Ovary (tissue), 7 donors: ENCODE measurements at regions not wholly inside any gene's neighbourhood (a gene's known extent, or its start where the extent isn't known, plus 50 kb on each side); places are given as distances from the start of the nearest gene placed in this dataset.

ENCODE experiments used
- DNase-seq, 5 donors: peaks; one replicate each; pipeline ENCODE4 v3.0.0-alpha.2; 2019 to 2020
- H3K27ac ChIP-seq, 2 donors: fragments of 200-600 bp; one replicate each; pipeline versions ENCODE4 v1.5.1 to v1.8.0; 2019 to 2022
- H3K27me3 ChIP-seq: fragments of 200-600 bp; one replicate; pipeline ENCODE4 v1.8.0; 2022
- H3K36me3 ChIP-seq: fragments of 200-600 bp; sonication (generic); one replicate; pipeline ENCODE4 v1.5.1; 2019
- H3K4me1 ChIP-seq: one replicate; pipeline ENCODE4 v1.8.1; 2013; ENCODE audit warnings: mild to moderate bottlenecking, moderate library complexity; ENCODE audit not compliant: insufficient read depth
- H3K4me3 ChIP-seq: fragments of 200-600 bp; sonication (generic); one replicate; pipeline ENCODE4 v1.5.1; 2017
- H3K9me3 ChIP-seq, 2 donors: fragments of 200-600 bp in 1 of 2; sonication (generic) in 1 of 2; one replicate each; pipeline versions ENCODE4 v1.5.1 to v1.8.1; 2013 to 2019; ENCODE audit warnings: mild to moderate bottlenecking in 1 of 2, moderate library complexity in 1 of 2
- EP300 ChIP-seq: sonication (generic); formaldehyde crosslinking; IDR thresholded peaks from one replicate; pipeline ENCODE4 v1.6.1; 2017; ENCODE audit warnings: antibody characterized with exemption
- POLR2A ChIP-seq: fragments of 450-650 bp; IDR thresholded peaks from one replicate; pipeline ENCODE4 v1.6.1; 2017; ENCODE audit warnings: antibody characterized with exemption, mild to moderate bottlenecking, moderate library complexity
- WGBS, 3 donors: extraction: QIAGEN DNeasy Blood & Tissue Kit in 1 of 3; methylation state at CpG; one replicate each; pipeline versions ENCODE4 v1.1.5 to v1.1.7; 2013 to 2017; 5-methylcytosine and 5-hydroxymethylcytosine counted together
- intact Hi-C, 4 donors: fragments of 100-400 bp; cut with DNase I; formaldehyde crosslinking; loops; one replicate each; pipeline versions ENCODE4 v1.11.0 to v1.15.1; 2022 to 2023
- TF ChIP-seq, protein P1 (sequence below), 3 donors: fragments of 450-650 bp in 2 of 3; fragments of 200-600 bp in 1 of 3; IDR thresholded peaks; one replicate each; pipeline versions ENCODE4 v1.5.1 to v1.8.0; 2016 to 2022; ENCODE audit warnings: antibody characterized with exemption in 3 of 3, mild to moderate bottlenecking in 1 of 3
- donor health status: DM: no; HTN: no; CAD: no; lungs with moderate emphysema.
- donor health status: DM: no; HTN: no; CAD: no.
- donor health status: Bipolar disorder and iron deficiency.
- donor health status: DM: no; HTN: no; CAD: no.
- donor health status: DM: yes; HTN: yes; CAD: no.

DNA sequence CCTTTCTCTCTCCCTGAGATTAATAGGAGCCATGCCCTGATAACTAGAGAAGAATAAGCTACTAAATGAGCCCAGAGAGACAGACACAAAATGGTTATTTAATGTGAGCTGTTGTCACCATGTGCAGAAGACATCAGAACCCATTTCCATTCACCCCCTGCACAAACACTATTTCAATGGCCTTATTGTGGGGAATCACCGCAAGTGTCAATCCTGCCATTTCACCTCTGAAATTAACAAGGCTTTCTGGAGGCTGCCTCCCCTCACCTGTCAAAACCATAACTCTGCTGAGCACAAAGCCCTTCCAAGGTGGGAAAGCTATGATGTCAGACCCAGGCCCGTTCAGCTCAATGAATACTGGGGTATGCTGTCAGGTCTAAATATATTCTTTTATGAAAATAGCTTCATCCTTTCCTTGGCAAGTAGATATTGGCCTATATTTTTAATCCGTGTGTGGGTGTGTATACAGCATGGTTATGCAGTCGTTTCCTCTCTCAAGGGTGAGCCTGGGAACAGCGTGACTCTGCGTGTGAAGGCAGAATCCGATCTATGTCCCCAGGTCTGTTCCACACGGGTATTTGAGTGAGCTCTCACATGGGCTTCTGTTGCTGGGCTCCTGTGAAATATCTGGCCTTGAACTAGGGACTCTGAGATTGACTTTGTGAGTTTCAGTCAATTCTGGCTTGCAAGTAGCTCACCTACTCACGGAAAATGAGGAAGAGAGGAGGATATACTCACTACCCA is 266.3 kb downstream of the FBXW7 start:
- TF ChIP-seq POLR2A: no peak
- TF ChIP-seq EP300: no peak
- TF ChIP-seq, protein P1, sequence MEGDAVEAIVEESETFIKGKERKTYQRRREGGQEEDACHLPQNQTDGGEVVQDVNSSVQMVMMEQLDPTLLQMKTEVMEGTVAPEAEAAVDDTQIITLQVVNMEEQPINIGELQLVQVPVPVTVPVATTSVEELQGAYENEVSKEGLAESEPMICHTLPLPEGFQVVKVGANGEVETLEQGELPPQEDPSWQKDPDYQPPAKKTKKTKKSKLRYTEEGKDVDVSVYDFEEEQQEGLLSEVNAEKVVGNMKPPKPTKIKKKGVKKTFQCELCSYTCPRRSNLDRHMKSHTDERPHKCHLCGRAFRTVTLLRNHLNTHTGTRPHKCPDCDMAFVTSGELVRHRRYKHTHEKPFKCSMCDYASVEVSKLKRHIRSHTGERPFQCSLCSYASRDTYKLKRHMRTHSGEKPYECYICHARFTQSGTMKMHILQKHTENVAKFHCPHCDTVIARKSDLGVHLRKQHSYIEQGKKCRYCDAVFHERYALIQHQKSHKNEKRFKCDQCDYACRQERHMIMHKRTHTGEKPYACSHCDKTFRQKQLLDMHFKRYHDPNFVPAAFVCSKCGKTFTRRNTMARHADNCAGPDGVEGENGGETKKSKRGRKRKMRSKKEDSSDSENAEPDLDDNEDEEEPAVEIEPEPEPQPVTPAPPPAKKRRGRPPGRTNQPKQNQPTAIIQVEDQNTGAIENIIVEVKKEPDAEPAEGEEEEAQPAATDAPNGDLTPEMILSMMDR (IDR thresholded peaks at IDR 0.05): no peak
- no peaks in the 10 kb centered on the region for H3K36me3 ChIP-seq
- intact Hi-C loops: no loop called here
- no peaks in the 10 kb centered on the region for H3K27me3 ChIP-seq
- no peak overlapping the region for H3K27ac ChIP-seq
- 57 to 65% (median 65%) methylated on average over 9 of the region's 9 CpGs for WGBS, 3 donors
- DNase-seq: no peak
- H3K4me1 ChIP-seq: no peaks in the 10 kb centered on the region
- no peaks in the 10 kb centered on the region for H3K9me3 ChIP-seq
- no peak overlapping the region for H3K4me3 ChIP-seq

DNA sequence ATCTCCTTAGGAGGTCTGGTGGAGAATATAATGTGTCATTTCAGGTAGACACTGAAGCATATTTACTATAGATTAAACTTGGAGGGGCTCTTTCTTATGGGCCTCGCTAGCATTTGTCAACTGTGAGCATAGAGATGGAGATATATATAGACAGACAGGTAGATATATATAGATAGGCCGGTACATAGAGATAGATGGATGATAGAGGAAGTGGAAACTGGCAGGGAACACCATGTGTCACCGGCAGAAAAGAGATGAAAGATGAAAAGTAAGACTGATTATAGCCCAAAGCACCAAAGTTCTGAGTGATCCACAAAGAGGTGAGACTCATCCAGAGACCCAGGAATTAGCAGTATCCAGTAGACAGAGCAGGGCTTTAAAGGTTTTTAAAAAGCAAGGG is 268.1 kb downstream of the FBXW7 start:
- TF ChIP-seq, protein P1 (IDR thresholded peaks at IDR 0.05): no peak
- TF ChIP-seq POLR2A: no peak
- TF ChIP-seq EP300: no peak
- Histone ChIP-seq H3K36me3 (no peaks in the 10 kb centered on the region), H3K27ac (no peak overlapping the region), H3K9me3 (no peaks in the 10 kb centered on the region), H3K4me3 (no peak overlapping the region), H3K27me3 (no peaks in the 10 kb centered on the region), H3K4me1 (no peaks in the 10 kb centered on the region)
- no peak for DNase-seq
- intact Hi-C loops: no loop called here
- WGBS, 3 donors: 85 to 92% (median 86%) methylated on average over 3 of the region's 3 CpGs

DNA sequence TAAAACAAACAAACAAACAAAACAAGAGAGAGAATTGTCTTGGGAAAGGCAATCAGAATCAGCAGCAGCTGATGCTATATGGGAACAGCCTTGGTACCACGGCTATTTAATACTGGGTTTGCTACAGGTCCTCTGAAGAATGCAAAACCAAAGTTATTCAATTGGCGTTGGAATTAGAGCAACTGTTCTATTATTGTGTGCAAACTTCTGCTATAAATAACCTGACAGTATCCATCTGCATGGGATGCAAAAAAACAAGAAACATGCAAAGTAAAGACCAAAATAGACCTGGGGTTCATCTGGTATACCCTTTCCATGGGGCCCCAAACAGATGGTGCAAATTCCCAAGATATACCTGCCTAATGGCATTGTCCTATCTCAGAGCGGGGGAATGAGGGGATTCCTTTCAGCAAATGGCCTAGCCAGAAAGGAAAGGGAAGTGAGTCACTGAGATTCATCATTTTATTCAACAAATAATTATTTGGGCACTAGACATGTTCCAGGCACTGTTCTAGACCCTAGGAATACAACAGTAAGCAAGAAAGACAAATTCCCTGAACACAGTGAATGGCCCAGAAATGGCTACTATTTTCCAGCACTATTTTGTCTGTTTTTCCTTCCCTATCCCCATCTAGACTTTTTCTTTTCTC is 268.9 kb downstream of the FBXW7 start:
- 78 to 89% (median 83%) methylated on average over 3 of the region's 3 CpGs for WGBS, 3 donors
- Histone ChIP-seq H3K27me3 (no peaks in the 10 kb centered on the region), H3K27ac (no peak overlapping the region), H3K4me1 (no peaks in the 10 kb centered on the region), H3K9me3 (no peaks in the 10 kb centered on the region), H3K4me3 (no peak overlapping the region), H3K36me3 (no peaks in the 10 kb centered on the region)
- TF ChIP-seq, protein P1 (IDR thresholded peaks at IDR 0.05): no peak
- TF ChIP-seq EP300 (no peak), POLR2A (no peak)
- intact Hi-C loops: no loop called here
- no peak for DNase-seq

DNA sequence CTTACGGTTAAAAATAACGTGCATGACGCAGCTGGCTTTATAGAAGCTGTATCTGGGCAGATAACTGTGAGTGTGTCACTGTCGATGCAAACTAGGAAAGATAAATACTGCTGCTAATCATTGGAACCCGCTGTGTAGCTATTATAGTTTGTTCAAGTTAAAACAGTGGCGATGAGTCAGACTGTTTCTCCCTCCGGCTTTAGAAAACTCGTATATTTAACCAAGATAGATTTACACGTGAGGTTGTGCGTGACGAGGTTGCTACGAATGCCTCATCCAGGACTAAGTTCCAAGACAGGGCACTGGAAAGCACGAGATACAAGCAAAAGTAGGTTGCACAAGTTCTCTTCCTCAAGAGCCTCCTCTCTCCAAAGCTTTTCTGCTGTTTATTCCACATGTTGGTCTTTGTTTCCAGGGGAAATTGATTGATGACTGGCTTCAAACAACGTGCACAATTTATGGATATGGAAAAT is 270.7 kb downstream of the FBXW7 start:
- Histone ChIP-seq H3K4me1 (no peaks in the 10 kb centered on the region), H3K4me3 (no peak overlapping the region), H3K27ac (no peak overlapping the region), H3K27me3 (no peaks in the 10 kb centered on the region), H3K36me3 (no peaks in the 10 kb centered on the region), H3K9me3 (no peaks in the 10 kb centered on the region)
- intact Hi-C loops: no loop called here
- no peak for TF ChIP-seq EP300
- 10 to 18% (median 12%) methylated on average over 14 of the region's 14 CpGs for WGBS, 3 donors
- DNase-seq: no peak

DNA sequence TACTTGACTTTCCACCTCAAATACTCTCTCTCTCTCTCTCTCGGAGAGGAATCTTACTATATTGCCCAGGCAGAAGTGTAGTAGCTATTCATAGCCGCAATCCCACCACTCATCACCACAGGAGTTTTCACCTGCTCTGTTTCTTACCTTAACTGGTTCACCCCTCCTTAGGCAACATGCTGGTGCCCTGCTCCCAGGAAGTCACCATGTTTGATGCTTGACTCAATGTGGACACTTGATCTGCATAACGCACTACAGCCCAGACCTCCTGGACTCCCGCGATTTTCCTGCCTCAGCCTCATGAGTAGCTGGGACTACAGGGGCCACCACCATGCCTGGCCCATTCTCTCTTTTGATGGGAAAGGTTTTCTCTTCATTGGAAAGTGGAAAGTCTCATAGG is 271.8 kb downstream of the FBXW7 start:
- Histone ChIP-seq H3K9me3 (no peaks in the 10 kb centered on the region), H3K4me3 (no peak overlapping the region), H3K27me3 (no peaks in the 10 kb centered on the region), H3K4me1 (no peaks in the 10 kb centered on the region), H3K27ac (no peak overlapping the region), H3K36me3 (no peaks in the 10 kb centered on the region)
- no peak for DNase-seq
- intact Hi-C loops: no loop called here
- TF ChIP-seq POLR2A: no peak
- no peak for TF ChIP-seq EP300
- TF ChIP-seq, protein P1 (IDR thresholded peaks at IDR 0.05): no peak
- WGBS, 3 donors: 91 to 95% (median 94%) methylated on average over 5 of the region's 5 CpGs
